HEK293 (cell line): ENCODE measurements at regions not wholly inside any gene's neighbourhood (a gene's known extent, or its start where the extent isn't known, plus 50 kb on each side); places are given as distances from the start of the nearest gene placed in this dataset.

Experiments
- CTCF ChIA-PET: fragments of 350-600 bp; formaldehyde crosslinking; extraction: SDS; loops from one replicate; lab custom pipeline; 2021; ENCODE audit warnings: antibody characterized with exemption; lab: Yijun Ruan, JAX
- POLR2A ChIA-PET: fragments of 300-600 bp; formaldehyde crosslinking; extraction: SDS; loops from one replicate; lab custom pipeline; 2020; ENCODE audit warnings: antibody characterized with exemption, inconsistent platforms; lab: Yijun Ruan, JAX
- H3K27ac ChIP-seq: fragments of 200-500 bp; sonication (Bioruptor generic); 2 replicates; pipeline ENCODE4 v1.5.1; 2014; ENCODE audit warnings: low read depth, low read length, control low read depth, inconsistent platforms; ENCODE audit errors: extremely low read depth
- H3K36me3 ChIP-seq, 2 experiments: fragments of 200-500 bp in 1 of 2; sonication (Bioruptor generic) in 1 of 2; 1 replicate in 1 of 2; 2 replicates in 1 of 2; pipeline ENCODE4 v1.5.1; 2014 to 2017; ENCODE audit warnings: inconsistent platforms in 2 of 2, low read length in 2 of 2; ENCODE audit not compliant: control insufficient read depth in 2 of 2, insufficient read depth in 1 of 2
- H3K4me1 ChIP-seq: fragments of 200-500 bp; sonication (Bioruptor generic); 2 replicates; pipeline ENCODE4 v1.5.1; 2014; ENCODE audit warnings: mild to moderate bottlenecking, low read length, inconsistent platforms; ENCODE audit not compliant: control insufficient read depth, insufficient read depth
- H3K4me3 ChIP-seq: 2 replicates; pipeline ENCODE4 v1.5.1; 2011; ENCODE audit warnings: low read depth, mild to moderate bottlenecking, control low read depth, low read length, moderate library complexity
- H3K9me3 ChIP-seq: fragments of 200-500 bp; sonication (Bioruptor generic); 2 replicates; pipeline ENCODE4 v1.5.1; 2014; ENCODE audit warnings: low read depth, low read length, inconsistent platforms; ENCODE audit not compliant: control insufficient read depth, insufficient read depth
- BCL11B ChIP-seq: fragments of 450-650 bp; formaldehyde crosslinking; IDR thresholded peaks from 2 replicates; pipeline ENCODE4 v1.5.1; 2016; ENCODE audit warnings: low read depth, missing biosample characterization, missing genetic modification characterization
- BCL6B ChIP-seq: fragments of 450-650 bp; formaldehyde crosslinking; IDR thresholded peaks from 2 replicates; pipeline ENCODE4 v1.5.1; 2017; ENCODE audit warnings: missing biosample characterization, missing genetic modification characterization
- EGR2 ChIP-seq: fragments of 450-650 bp; formaldehyde crosslinking; IDR thresholded peaks from 2 replicates; pipeline ENCODE4 v1.5.1; 2016; ENCODE audit warnings: low read depth, missing biosample characterization, missing genetic modification characterization
- GFI1B ChIP-seq: fragments of 450-650 bp; formaldehyde crosslinking; IDR thresholded peaks from 2 replicates; pipeline ENCODE4 v1.5.1; 2016; ENCODE audit warnings: missing biosample characterization, missing genetic modification characterization
- GLI2 ChIP-seq: fragments of 450-650 bp; formaldehyde crosslinking; IDR thresholded peaks from 2 replicates; pipeline ENCODE4; 2017; ENCODE audit warnings: missing biosample characterization, missing genetic modification characterization, low read depth, borderline replicate concordance
- GLI4 ChIP-seq: fragments of 450-650 bp; formaldehyde crosslinking; IDR thresholded peaks from 2 replicates; pipeline ENCODE4 v1.5.1; 2016; ENCODE audit warnings: missing biosample characterization, missing genetic modification characterization
- KLF1 ChIP-seq: fragments of 450-650 bp; formaldehyde crosslinking; IDR thresholded peaks from 2 replicates; pipeline ENCODE4 v1.5.1; 2016; ENCODE audit warnings: missing biosample characterization, missing genetic modification characterization
- PRDM1 ChIP-seq: fragments of 450-650 bp; formaldehyde crosslinking; IDR thresholded peaks from 2 replicates; pipeline ENCODE4; 2016; ENCODE audit warnings: missing biosample characterization, missing genetic modification characterization
- RBAK ChIP-seq: fragments of 450-650 bp; formaldehyde crosslinking; IDR thresholded peaks from 2 replicates; pipeline ENCODE4 v1.5.1; 2016; ENCODE audit warnings: missing biosample characterization, missing genetic modification characterization
- YY1 ChIP-seq: fragments of 450-650 bp; formaldehyde crosslinking; IDR thresholded peaks from 2 replicates; pipeline ENCODE4 v1.5.1; 2018; ENCODE audit warnings: missing biosample characterization, missing genetic modification characterization
- ZBTB6 ChIP-seq: fragments of 450-650 bp; formaldehyde crosslinking; IDR thresholded peaks from 2 replicates; pipeline ENCODE4 v1.5.1; 2017; ENCODE audit warnings: missing biosample characterization, missing genetic modification characterization
- ZNF146 ChIP-seq: fragments of 450-650 bp; formaldehyde crosslinking; IDR thresholded peaks from 2 replicates; pipeline ENCODE4 v1.5.1; 2016; ENCODE audit warnings: missing biosample characterization, missing genetic modification characterization
- ZNF202 ChIP-seq: fragments of 450-650 bp; formaldehyde crosslinking; IDR thresholded peaks from 2 replicates; pipeline ENCODE4 v1.5.1; 2016; ENCODE audit warnings: missing biosample characterization, missing genetic modification characterization, borderline replicate concordance
- ZNF26 ChIP-seq: fragments of 450-650 bp; formaldehyde crosslinking; IDR thresholded peaks from 2 replicates; pipeline ENCODE4 v1.5.1; 2016; ENCODE audit warnings: missing biosample characterization, missing genetic modification characterization
- ZNF292 ChIP-seq: fragments of 450-650 bp; formaldehyde crosslinking; IDR thresholded peaks from 2 replicates; pipeline ENCODE4 v1.5.1; 2016; ENCODE audit warnings: low read depth, missing biosample characterization, missing genetic modification characterization, borderline replicate concordance
- ZNF302 ChIP-seq: fragments of 450-650 bp; formaldehyde crosslinking; IDR thresholded peaks from 2 replicates; pipeline ENCODE4 v1.5.1; 2016; ENCODE audit warnings: missing biosample characterization, missing genetic modification characterization, low read depth
- ZNF341 ChIP-seq: fragments of 450-650 bp; formaldehyde crosslinking; IDR thresholded peaks from 2 replicates; pipeline ENCODE4; 2016; ENCODE audit warnings: low read depth, missing biosample characterization, missing genetic modification characterization
- ZNF473 ChIP-seq: fragments of 450-650 bp; formaldehyde crosslinking; IDR thresholded peaks from 2 replicates; pipeline ENCODE4 v1.5.1; 2017; ENCODE audit warnings: missing biosample characterization, missing genetic modification characterization
- ZNF548 ChIP-seq: fragments of 450-650 bp; formaldehyde crosslinking; IDR thresholded peaks from 2 replicates; pipeline ENCODE4 v1.5.1; 2016; ENCODE audit warnings: missing biosample characterization, missing genetic modification characterization
- ZNF549 ChIP-seq: fragments of 450-650 bp; IDR thresholded peaks from 2 replicates; pipeline ENCODE4 v1.5.1; 2018; ENCODE audit warnings: missing biosample characterization, missing genetic modification characterization, mild to moderate bottlenecking, inconsistent platforms, moderate library complexity
- ZNF558 ChIP-seq: fragments of 450-650 bp; formaldehyde crosslinking; IDR thresholded peaks from 2 replicates; pipeline ENCODE4 v1.5.1; 2016; ENCODE audit warnings: missing biosample characterization, missing genetic modification characterization
- ZNF645 ChIP-seq: fragments of 450-650 bp; formaldehyde crosslinking; IDR thresholded peaks from 2 replicates; pipeline ENCODE4; 2016; ENCODE audit warnings: missing biosample characterization, missing genetic modification characterization
- ZNF677 ChIP-seq: fragments of 450-650 bp; IDR thresholded peaks from 2 replicates; pipeline ENCODE4 v1.5.0; 2018; ENCODE audit warnings: missing biosample characterization, mild to moderate bottlenecking, missing genetic modification characterization, moderate library complexity
- ZNF692 ChIP-seq: fragments of 450-650 bp; formaldehyde crosslinking; IDR thresholded peaks from 2 replicates; pipeline ENCODE4 v1.5.1; 2016; ENCODE audit warnings: missing biosample characterization, missing genetic modification characterization
- ZNF777 ChIP-seq: fragments of 450-650 bp; formaldehyde crosslinking; IDR thresholded peaks from 2 replicates; pipeline ENCODE4 v1.5.1; 2017; ENCODE audit warnings: missing biosample characterization, missing genetic modification characterization, borderline replicate concordance
- ZNF785 ChIP-seq: fragments of 450-650 bp; formaldehyde crosslinking; IDR thresholded peaks from 2 replicates; pipeline ENCODE4 v1.5.1; 2016; ENCODE audit warnings: missing biosample characterization, missing genetic modification characterization
- ZNF830 ChIP-seq: fragments of 450-650 bp; IDR thresholded peaks from 2 replicates; pipeline ENCODE4 v1.5.0; 2018; ENCODE audit warnings: missing biosample characterization, missing genetic modification characterization, low read depth, mild to moderate bottlenecking, moderate library complexity
- ZNF843 ChIP-seq: fragments of 450-650 bp; formaldehyde crosslinking; IDR thresholded peaks from 2 replicates; pipeline ENCODE4 v1.5.1; 2016; ENCODE audit warnings: missing biosample characterization, missing genetic modification characterization
- ZSCAN18 ChIP-seq: fragments of 450-650 bp; formaldehyde crosslinking; IDR thresholded peaks from 2 replicates; pipeline ENCODE4 v1.5.1; 2016; ENCODE audit warnings: missing biosample characterization, missing genetic modification characterization

GRCh38 chr4:114052227-114052626 lies 72.8 kb upstream of the ARSJ start:
- ChIA-PET POLR2A (no interaction called here), CTCF (interaction anchor here (0.6 kb wide), 1 partner anchor 14 kb away, joined by 3 read pairs; no protein-coding TSS in a partner anchor)
- TF ChIP-seq ZNF146 (tag by site-specific recombination) (no peak), EGR2 (tag by site-specific recombination) (no peak), BCL11B (tag by site-specific recombination) (no peak), YY1 (tag by site-specific recombination) (no peak), ZNF548 (tag by site-specific recombination) (no peak), GFI1B (tag by site-specific recombination) (no peak), ZNF549 (tag by site-specific recombination) (no peak), ZNF558 (tag by site-specific recombination) (no peak), RBAK (tag by site-specific recombination) (no peak), ZNF341 (tag by site-specific recombination) (no peak), ZNF645 (tag by site-specific recombination) (no peak), GLI2 (no peak), ZNF202 (tag by site-specific recombination) (no peak), ZNF26 (tag by site-specific recombination) (no peak), ZSCAN18 (tag by site-specific recombination) (no peak)
- no peak overlapping the region for H3K4me3 ChIP-seq
- no peaks in the 10 kb centered on the region for H3K9me3 ChIP-seq
- no peaks in the 10 kb centered on the region for H3K4me1 ChIP-seq
- no peaks in the 10 kb centered on the region for H3K36me3 ChIP-seq
- H3K27ac ChIP-seq, result no peak overlapping the region

GRCh38 chr4:114056599-114056998 lies 77.2 kb upstream of the ARSJ start:
- Histone ChIP-seq H3K9me3 (no peaks in the 10 kb centered on the region), H3K27ac (no peak overlapping the region), H3K4me3 (no peak overlapping the region), H3K36me3 (no peaks in the 10 kb centered on the region), H3K4me1 (no peaks in the 10 kb centered on the region)
- ChIA-PET POLR2A (no interaction called here), CTCF (interaction anchor here (0.8 kb wide), 1 partner anchor 314 kb away, joined by 3 read pairs; no protein-coding TSS in a partner anchor)
- TF ChIP-seq ZNF785 (no peak), ZNF677 (no peak), BCL6B (tag by site-specific recombination) (no peak), PRDM1 (tag by site-specific recombination) (no peak), ZNF777 (tag by site-specific recombination) (no peak), ZNF473 (no peak), ZNF302 (tag by site-specific recombination) (no peak), ZNF843 (tag by site-specific recombination) (no peak), ZNF692 (tag by site-specific recombination) (no peak), ZNF292 (tag by site-specific recombination) (no peak), EGR2 (tag by site-specific recombination) (no peak), KLF1 (no peak), ZBTB6 (tag by site-specific recombination) (no peak), GLI4 (tag by site-specific recombination) (no peak), ZNF830 (tag by site-specific recombination) (no peak)
